B cell (primary cell): ENCODE measurements at regions not wholly inside any gene's neighbourhood (a gene's known extent, or its start where the extent isn't known, plus 50 kb on each side); places are given as distances from the start of the nearest gene placed in this dataset.

Experiments
- CTCF ChIP-seq: fragments of 200-600 bp; IDR thresholded peaks from one replicate; pipeline ENCODE4 v1.8.0; 2022; ENCODE audit warnings: antibody characterized with exemption, mild to moderate bottlenecking
- EZH2 ChIP-seq: IDR thresholded peaks from 2 replicates; pipeline ENCODE4 v1.6.1; 2012; ENCODE audit warnings: borderline replicate concordance, low read depth, mild to moderate bottlenecking, moderate library complexity, low read length; ENCODE audit not compliant: insufficient read depth, poor library complexity, severe bottlenecking

- no peak for TF ChIP-seq CTCF
- no peak for TF ChIP-seq EZH2
Measured at GRCh38 chr15:55084216-55084615, 112.5 kb downstream of the RSL24D1 start.
